OCI-LY1 (cell line): ENCODE measurements at regions not wholly inside any gene's neighbourhood (a gene's known extent, or its start where the extent isn't known, plus 50 kb on each side); places are given as distances from the start of the nearest gene placed in this dataset.
A peak's percentile ranks its signal among the peaks of the same experiment; 100 is the strongest.
"Not testable (repeated sequence)": the region's sequence is repeated elsewhere in the genome, so short reads cannot be mapped to it uniquely, and the experiment has no call there.

Source experiments
- H2AFZ ChIP-seq: fragments of 200-600 bp; sonication (generic), shearing (Covaris generic); 2 replicates; pipeline ENCODE4 v1.6.0; 2014; ENCODE audit warnings: antibody characterized with exemption, mild to moderate bottlenecking, low read length
- H3F3A ChIP-seq: fragments of 200-600 bp; sonication (generic), shearing (Covaris generic); 2 replicates; pipeline ENCODE4 v1.6.0; 2014; ENCODE audit warnings: mild to moderate bottlenecking, antibody characterized with exemption, low read length, moderate library complexity; ENCODE audit not compliant: insufficient read depth
- H3K27ac ChIP-seq: fragments of 200-600 bp; sonication (generic); 2 replicates; pipeline ENCODE4 v1.5.1; 2014; ENCODE audit warnings: low read length, mixed run types, mild to moderate bottlenecking, low read depth; ENCODE audit not compliant: poor library complexity, severe bottlenecking
- H3K27me3 ChIP-seq: fragments of 200-600 bp; sonication (generic); 2 replicates; pipeline ENCODE4 v1.6.0; 2014; ENCODE audit warnings: antibody characterized with exemption, mild to moderate bottlenecking, low read length, moderate library complexity; ENCODE audit not compliant: insufficient read depth
- H3K36me3 ChIP-seq: fragments of 200-600 bp; sonication (generic); 2 replicates; pipeline ENCODE4 v1.6.1; 2014; ENCODE audit warnings: mild to moderate bottlenecking, antibody characterized with exemption, low read length, moderate library complexity, mixed read lengths; ENCODE audit not compliant: insufficient read depth
- H3K4me1 ChIP-seq: fragments of 200-600 bp; sonication (generic); 2 replicates; pipeline ENCODE4 v1.5.1; 2014; ENCODE audit warnings: mild to moderate bottlenecking, low read length, moderate library complexity; ENCODE audit not compliant: insufficient read depth, severe bottlenecking
- H3K4me2 ChIP-seq: fragments of 200-600 bp; sonication (generic), shearing (Covaris generic); 2 replicates; pipeline ENCODE4 v1.6.1; 2014; ENCODE audit warnings: low read length
- H3K4me3 ChIP-seq: fragments of 200-600 bp; sonication (generic); 2 replicates; pipeline ENCODE4 v1.5.1; 2014; ENCODE audit warnings: low read length, low read depth, mild to moderate bottlenecking, mixed read lengths; ENCODE audit not compliant: poor library complexity, severe bottlenecking
- H3K79me2 ChIP-seq: fragments of 200-600 bp; shearing (Covaris generic); 2 replicates; pipeline ENCODE4 v1.6.1; 2016; ENCODE audit warnings: mixed run types, low read length, mixed read lengths; ENCODE audit not compliant: insufficient read depth
- H3K9ac ChIP-seq: fragments of 200-600 bp; sonication (generic), shearing (Covaris generic); 2 replicates; pipeline ENCODE4 v1.6.1; 2014; ENCODE audit warnings: mild to moderate bottlenecking, low read length, mixed read lengths
- H3K9me2 ChIP-seq: fragments of 200-600 bp; sonication (generic), shearing (Covaris generic); 2 replicates; pipeline ENCODE4 v1.6.1; 2014; ENCODE audit warnings: low read depth, mild to moderate bottlenecking, low read length, mixed read lengths
- H3K9me3 ChIP-seq: fragments of 200-600 bp; shearing (Covaris generic); 2 replicates; pipeline ENCODE4 v1.6.1; 2014; ENCODE audit warnings: low read length, mixed read lengths
- H4K20me1 ChIP-seq: fragments of 200-600 bp; sonication (generic), shearing (Covaris generic); 2 replicates; pipeline ENCODE4 v1.6.0; 2016; ENCODE audit warnings: mild to moderate bottlenecking, low read length; ENCODE audit not compliant: insufficient read depth
- CTCF ChIP-seq: fragments of 200-600 bp; sonication (generic), shearing (Covaris generic); IDR thresholded peaks from 2 replicates; pipeline ENCODE4 v1.5.1; 2017; ENCODE audit warnings: mild to moderate bottlenecking, antibody characterized with exemption, low read length, moderate library complexity, mixed read lengths
- EZH2 ChIP-seq: fragments of 200-600 bp; sonication (generic), shearing (Covaris generic); IDR thresholded peaks from 2 replicates; pipeline ENCODE4 v1.8.0; 2017; ENCODE audit warnings: borderline replicate concordance, mixed run types, mild to moderate bottlenecking, antibody characterized with exemption, low read length, moderate library complexity, mixed read lengths

GRCh38 chr9:126183266-126183665 is 143.4 kb upstream of the MVB12B start:
- Histone ChIP-seq H3K4me1 (no peaks in the 10 kb centered on the region), H3K4me3 (no peak overlapping the region), H3K4me2 (no peak overlapping the region), H2AFZ (no peak overlapping the region), H3K9me2 (no peaks in the 10 kb centered on the region), H3K9ac (no peak overlapping the region), H3K79me2 (no peaks in the 10 kb centered on the region), H3K27ac (no peak overlapping the region), H4K20me1 (no peaks in the 10 kb centered on the region), H3K9me3 (0 out of 2 replicates have a peak, but pooled peaks cover 5% of the 10 kb centered on the region), H3F3A (no peaks in the 10 kb centered on the region), H3K36me3 (no peaks in the 10 kb centered on the region), H3K27me3 (no peaks in the 10 kb centered on the region)
- TF ChIP-seq EZH2 (no peak), CTCF (no peak)

DNA sequence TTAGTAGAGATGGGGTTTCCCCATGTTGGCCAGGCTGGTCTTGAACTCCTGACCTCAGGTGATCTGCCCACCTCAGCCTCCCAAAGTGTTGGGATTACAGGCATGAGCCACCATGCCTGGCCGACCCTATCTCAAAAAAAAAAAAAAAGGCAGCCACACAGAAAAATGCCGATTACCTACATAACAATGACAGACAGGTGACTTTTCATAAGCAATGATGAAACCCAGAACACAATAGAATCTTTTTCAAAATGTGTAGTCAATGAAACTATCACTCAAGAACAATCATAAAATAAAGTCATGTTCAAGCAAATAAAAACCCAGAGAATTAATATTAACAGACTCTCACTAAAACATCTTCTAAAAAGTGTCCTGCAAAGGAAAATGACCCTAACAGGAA is 135.6 kb upstream of the MVB12B start:
- not testable (repeated sequence) for H3K9ac ChIP-seq, H3K4me3 ChIP-seq, H3K9me2 ChIP-seq, H3F3A ChIP-seq, H3K27me3 ChIP-seq, H3K27ac ChIP-seq, H2AFZ ChIP-seq, H3K9me3 ChIP-seq, H3K4me2 ChIP-seq, H3K36me3 ChIP-seq, H3K79me2 ChIP-seq, H4K20me1 ChIP-seq, H3K4me1 ChIP-seq

DNA sequence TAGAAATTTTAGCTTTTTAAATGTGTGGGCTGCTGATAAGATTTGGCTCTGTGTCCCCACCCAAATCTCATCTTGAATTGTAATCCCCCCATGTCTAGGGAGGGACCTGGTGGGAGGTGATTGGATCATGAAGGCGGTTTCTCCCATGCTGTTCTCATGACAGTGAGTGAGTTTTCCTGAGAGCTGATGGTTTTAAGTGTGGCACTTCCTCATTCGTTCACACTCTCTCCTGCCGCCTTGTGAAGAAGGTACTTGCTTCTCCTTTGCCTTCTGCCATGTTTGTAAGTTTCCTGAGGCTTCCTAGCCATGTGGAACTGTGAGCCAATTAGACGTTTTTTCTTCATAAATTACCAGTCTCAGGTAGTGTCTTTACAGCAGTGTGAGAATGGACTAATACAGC is 127.8 kb upstream of the MVB12B start:
- no peaks in the 10 kb centered on the region for H3K4me1 ChIP-seq
- TF ChIP-seq EZH2 (no peak), CTCF (no peak)
- no peak overlapping the region for H3K27ac ChIP-seq
- H3K9me3 ChIP-seq: no peaks in the 10 kb centered on the region
- H3F3A ChIP-seq: no peaks in the 10 kb centered on the region
- H3K4me2 ChIP-seq: no peak overlapping the region
- H3K9me2 ChIP-seq: no peaks in the 10 kb centered on the region
- no peaks in the 10 kb centered on the region for H3K36me3 ChIP-seq
- H3K27me3 ChIP-seq: no peaks in the 10 kb centered on the region
- no peaks in the 10 kb centered on the region for H4K20me1 ChIP-seq
- no peaks in the 10 kb centered on the region for H3K79me2 ChIP-seq
- no peak overlapping the region for H2AFZ ChIP-seq
- no peak overlapping the region for H3K4me3 ChIP-seq
- H3K9ac ChIP-seq: no peak overlapping the region

GRCh38 chr9:126203313-126203712 is 123.3 kb upstream of the MVB12B start:
- Histone ChIP-seq H3K9me3 (no peaks in the 10 kb centered on the region), H3K27me3 (no peaks in the 10 kb centered on the region), H3K4me3 (no peak overlapping the region), H3K36me3 (no peaks in the 10 kb centered on the region), H3K9ac (no peak overlapping the region), H4K20me1 (no peaks in the 10 kb centered on the region), H3K27ac (no peak overlapping the region), H3F3A (no peaks in the 10 kb centered on the region), H3K4me2 (no peak overlapping the region), H3K79me2 (no peaks in the 10 kb centered on the region), H3K4me1 (no peaks in the 10 kb centered on the region), H3K9me2 (no peaks in the 10 kb centered on the region), H2AFZ (no peak overlapping the region)
- peak; percentile 44 for TF ChIP-seq CTCF
- TF ChIP-seq EZH2: no peak
